Kidney capillary endothelial cell (primary cell): ENCODE measurements at regions not wholly inside any gene's neighbourhood (a gene's known extent, or its start where the extent isn't known, plus 50 kb on each side); places are given as distances from the start of the nearest gene placed in this dataset.

Source experiments
- DNase-seq: peaks from one replicate; pipeline ENCODE4 v3.0.0-alpha.2; 2018; ENCODE audit warnings: low spot score

GRCh38 chr22:48892578-48893287 lies 934.9 kb downstream of the BRD1 start:
- DNase-seq = no peak

GRCh38 chr22:48891688-48892577 lies 935.7 kb downstream of the BRD1 start:
- DNase-seq = no peak

- DNase-seq = no peak
Measured at GRCh38 chr22:48890693-48891554, 936.7 kb downstream of the BRD1 start.

- DNase-seq = no peak
Measured at GRCh38 chr22:48889887-48890692, 937.6 kb downstream of the BRD1 start.

GRCh38 chr22:48889209-48889830 lies 938.4 kb downstream of the BRD1 start:
- DNase-seq = no peak

- DNase-seq = no peak
Measured at GRCh38 chr22:48888466-48889208, 939.0 kb downstream of the BRD1 start.

- DNase-seq = no peak
Measured at GRCh38 chr22:48887394-48888332, 940.0 kb downstream of the BRD1 start.

GRCh38 chr22:48886604-48887393 lies 940.9 kb downstream of the BRD1 start:
- no peak for DNase-seq

GRCh38 chr22:48885919-48886305 lies 941.8 kb downstream of the BRD1 start:
- DNase-seq = no peak

- DNase-seq = no peak
Measured at GRCh38 chr22:48885271-48885918, 942.3 kb downstream of the BRD1 start.

- no peak for DNase-seq
Measured at GRCh38 chr22:48884786-48885185, 942.9 kb downstream of the BRD1 start.

- DNase-seq = no peak
Measured at GRCh38 chr22:48884324-48884723, 943.3 kb downstream of the BRD1 start.

- DNase-seq = no peak
Measured at GRCh38 chr22:48883211-48883960, 944.3 kb downstream of the BRD1 start.

- no peak for DNase-seq
Measured at GRCh38 chr22:48882636-48883200, 945.0 kb downstream of the BRD1 start.

GRCh38 chr22:48881326-48881980 lies 946.2 kb downstream of the BRD1 start:
- DNase-seq = no peak

- DNase-seq = no peak
Measured at GRCh38 chr22:48880749-48881148, 946.9 kb downstream of the BRD1 start.
